H9 (cell line): ENCODE measurements at regions not wholly inside any gene's neighbourhood (a gene's known extent, or its start where the extent isn't known, plus 50 kb on each side); places are given as distances from the start of the nearest gene placed in this dataset.

Experiments used
- DNase-seq: peaks from one replicate; pipeline ENCODE4 v3.0.0-alpha.2; 2017
- H2AFZ ChIP-seq: one replicate; pipeline ENCODE4 v1.6.1; 2013; ENCODE audit warnings: mild to moderate bottlenecking, low read length, control low read depth, moderate library complexity
- H2AK5ac ChIP-seq: 2 replicates; pipeline ENCODE4 v1.6.1; 2013; ENCODE audit warnings: low read length, control low read depth, mixed read lengths; ENCODE audit not compliant: insufficient read length
- H2BK120ac ChIP-seq: one replicate; pipeline ENCODE4 v1.6.1; 2013; ENCODE audit warnings: low read depth, mild to moderate bottlenecking, low read length, control low read depth, inconsistent platforms; ENCODE audit not compliant: poor library complexity, severe bottlenecking
- H2BK12ac ChIP-seq: 2 replicates; pipeline ENCODE4 v1.6.1; 2013; ENCODE audit warnings: low read length, control low read depth, mixed read lengths, low read depth; ENCODE audit not compliant: insufficient read length
- H2BK15ac ChIP-seq: 2 replicates; pipeline ENCODE4 v1.6.1; 2013; ENCODE audit warnings: low read depth, low read length, control low read depth
- H2BK20ac ChIP-seq: one replicate; pipeline ENCODE4 v1.6.1; 2013; ENCODE audit warnings: low read depth, mild to moderate bottlenecking, low read length, control low read depth, inconsistent platforms; ENCODE audit not compliant: poor library complexity, severe bottlenecking
- H2BK5ac ChIP-seq: 2 replicates; pipeline ENCODE4 v1.6.1; 2013; ENCODE audit warnings: low read length, control low read depth, mixed read lengths; ENCODE audit not compliant: insufficient read length
- H3K14ac ChIP-seq: 2 replicates; pipeline ENCODE4 v1.6.1; 2013; ENCODE audit warnings: low read length, control low read depth; ENCODE audit not compliant: insufficient read depth
- H3K18ac ChIP-seq: 2 replicates; pipeline ENCODE4 v1.6.1; 2013; ENCODE audit warnings: low read depth, mild to moderate bottlenecking, mixed read lengths, low read length, control low read depth; ENCODE audit not compliant: insufficient read length
- H3K23ac ChIP-seq: 2 replicates; pipeline ENCODE4 v1.6.1; 2013; ENCODE audit warnings: low read length, control low read depth, mixed read lengths, low read depth; ENCODE audit not compliant: insufficient read length
- H3K23me2 ChIP-seq: 2 replicates; pipeline ENCODE4 v1.6.1; 2013; ENCODE audit warnings: low read depth, mild to moderate bottlenecking, mixed read lengths, low read length, control low read depth; ENCODE audit not compliant: insufficient read length, poor library complexity, severe bottlenecking
- H3K27ac ChIP-seq: 2 replicates; pipeline ENCODE4 v1.5.1; 2013; ENCODE audit warnings: low read length, control low read depth, mixed read lengths, low read depth; ENCODE audit not compliant: insufficient read length
- H3K27me3 ChIP-seq: 2 replicates; pipeline ENCODE4 v1.6.1; 2013; ENCODE audit warnings: low read length, control low read depth, inconsistent platforms; ENCODE audit not compliant: insufficient read depth
- H3K4ac ChIP-seq: 2 replicates; pipeline ENCODE4 v1.6.1; 2013; ENCODE audit warnings: low read depth, mild to moderate bottlenecking, control low read depth, inconsistent platforms, low read length, moderate library complexity
- H3K4me1 ChIP-seq: 2 replicates; pipeline ENCODE4 v1.6.1; 2013; ENCODE audit warnings: low read length, control low read depth, inconsistent platforms; ENCODE audit not compliant: insufficient read depth
- H3K4me2 ChIP-seq: 2 replicates; pipeline ENCODE4 v1.6.1; 2013; ENCODE audit warnings: low read length, control low read depth, mixed read lengths; ENCODE audit not compliant: insufficient read length, insufficient read depth
- H3K56ac ChIP-seq: 2 replicates; pipeline ENCODE4 v1.6.1; 2013; ENCODE audit warnings: low read depth, mild to moderate bottlenecking, mixed read lengths, low read length, control low read depth; ENCODE audit not compliant: insufficient read length
- H3K79me1 ChIP-seq: 2 replicates; pipeline ENCODE4 v1.6.1; 2013; ENCODE audit warnings: low read depth, mild to moderate bottlenecking, moderate library complexity, low read length, control low read depth, inconsistent platforms; ENCODE audit not compliant: insufficient read depth, poor library complexity, severe bottlenecking
- H3K79me2 ChIP-seq: 2 replicates; pipeline ENCODE4 v1.6.1; 2013; ENCODE audit warnings: low read length, control low read depth, inconsistent platforms; ENCODE audit not compliant: insufficient read depth
- H3K9ac ChIP-seq: 2 replicates; pipeline ENCODE4 v1.6.1; 2013; ENCODE audit warnings: low read length, control low read depth, mixed read lengths; ENCODE audit not compliant: insufficient read length; ENCODE audit errors: extremely low read depth
- H3K9me3 ChIP-seq: one replicate; pipeline ENCODE4 v1.6.1; 2013; ENCODE audit warnings: low read depth, low read length, inconsistent platforms; ENCODE audit not compliant: control insufficient read depth
- H3T11ph ChIP-seq: one replicate; pipeline ENCODE4 v1.6.1; 2013; ENCODE audit warnings: mild to moderate bottlenecking, low read length, control low read depth, inconsistent platforms
- H4K20me1 ChIP-seq: one replicate; pipeline ENCODE4 v1.6.1; 2013; ENCODE audit not compliant: control insufficient read depth, insufficient read length, insufficient read depth
- H4K5ac ChIP-seq: 2 replicates; pipeline ENCODE4 v1.6.1; 2013; ENCODE audit warnings: low read depth, mild to moderate bottlenecking, mixed read lengths, low read length, control low read depth; ENCODE audit not compliant: insufficient read length
- H4K8ac ChIP-seq: replicated peaks from 2 replicates; pipeline ENCODE4 v1.6.1; 2013; ENCODE audit warnings: low read length, control low read depth, mixed read lengths, low read depth; ENCODE audit not compliant: insufficient read length
- H4K91ac ChIP-seq: 2 replicates; pipeline ENCODE4 v1.6.1; 2013; ENCODE audit warnings: low read depth, mild to moderate bottlenecking, moderate library complexity, mixed read lengths, low read length, control low read depth; ENCODE audit not compliant: insufficient read length
- H3K27ac Mint-ChIP-seq, 3 experiments: 2 replicates in 2 of 3; 3 replicates in 1 of 3; pipeline ENCODE4 v1.8.0; 2020 to 2021; ENCODE audit warnings: mixed read lengths in 3 of 3, mild to moderate bottlenecking in 1 of 3, moderate library complexity in 1 of 3
- H3K27me3 Mint-ChIP-seq: 2 replicates; pipeline ENCODE4 v1.8.0; 2021; ENCODE audit warnings: low read depth, mild to moderate bottlenecking, moderate library complexity, mixed read lengths
- H3K36me3 Mint-ChIP-seq, 3 experiments: 2 replicates in 2 of 3; 3 replicates in 1 of 3; pipeline ENCODE4 v1.8.0; 2020 to 2021; ENCODE audit warnings: low read depth in 3 of 3, mixed read lengths in 3 of 3; ENCODE audit not compliant: insufficient read depth in 1 of 3
- H3K4me1 Mint-ChIP-seq, 2 experiments: 2 replicates each; pipeline ENCODE4 v1.8.0; 2020; ENCODE audit warnings: mixed read lengths in 2 of 2
- H3K4me3 Mint-ChIP-seq, 2 experiments: 2 replicates in 1 of 2; 3 replicates in 1 of 2; pipeline ENCODE4 v1.8.0; 2020 to 2021; ENCODE audit warnings: mild to moderate bottlenecking in 2 of 2, mixed read lengths in 2 of 2, moderate library complexity in 1 of 2
- H3K9me3 Mint-ChIP-seq, 2 experiments: 2 replicates in 1 of 2; 3 replicates in 1 of 2; pipeline ENCODE4 v1.8.0; 2020; ENCODE audit warnings: mild to moderate bottlenecking in 2 of 2, mixed read lengths in 2 of 2, moderate library complexity in 1 of 2
- CTCF ChIP-seq: fragments of 200-600 bp; sonication (generic); conservative IDR thresholded peaks from 3 replicates; pipeline ENCODE4 v1.8.0; 2021; ENCODE audit warnings: antibody characterized with exemption, mild to moderate bottlenecking
- WGBS: extraction: QIAGEN DNeasy Blood & Tissue Kit; methylation state at CpG from one replicate; pipeline ENCODE4 v1.1.7; 2013; ENCODE audit warnings: missing lambda C conversion rate, low lambda C conversion rate, mixed read lengths; ENCODE audit not compliant: insufficient read length; ENCODE audit errors: extremely low coverage; 5-methylcytosine and 5-hydroxymethylcytosine counted together

GRCh38 chr2:3005859-3006501 is 371.6 kb downstream of the EIPR1 start:
- Histone ChIP-seq H3K23me2 (no peaks in the 10 kb centered on the region), H4K8ac (no peak overlapping the region), H2BK12ac (no peak overlapping the region), H3K4me2 (no peak overlapping the region), H3K56ac (no peak overlapping the region), H3K79me2 (no peaks in the 10 kb centered on the region), H3K4me1 (no peaks in the 10 kb centered on the region), H3K14ac (no peak overlapping the region), H3K9ac (no peak overlapping the region), H2BK5ac (no peak overlapping the region), H3K27me3 (no peaks in the 10 kb centered on the region), H4K5ac (no peak overlapping the region), H3K4ac (no peak overlapping the region), H2BK15ac (no peak overlapping the region), H2AFZ (no peak overlapping the region), H3K23ac (no peak overlapping the region), H3K9me3 (no peaks in the 10 kb centered on the region), H2AK5ac (no peak overlapping the region), H2BK120ac (no peak overlapping the region), H2BK20ac (no peak overlapping the region), H3K18ac (no peak overlapping the region), H4K20me1 (no peaks in the 10 kb centered on the region), H3K79me1 (no peaks in the 10 kb centered on the region), H4K91ac (no peak overlapping the region), H3T11ph (no peak overlapping the region), H3K27ac (no peak overlapping the region)
- H3K4me3 Mint-ChIP-seq = no peak overlapping the region
- no peak overlapping the region for H3K27ac Mint-ChIP-seq
- peaks cover 2% of the 10 kb centered on the region for H3K27me3 Mint-ChIP-seq
- no peaks in the 10 kb centered on the region for H3K9me3 Mint-ChIP-seq
- no peaks in the 10 kb centered on the region; a peak in 1 of 4 replicates for H3K4me1 Mint-ChIP-seq
- no peak for DNase-seq
- H3K36me3 Mint-ChIP-seq = no peaks in the 10 kb centered on the region
- no peak for TF ChIP-seq CTCF
- no CpG with 5 or more reads among the region's 12 CpGs for WGBS
